ENCODE measurements at regions not wholly inside any gene's neighbourhood (a gene's known extent, or its start where the extent isn't known, plus 50 kb on each side); places are given as distances from the start of the nearest gene placed in this dataset.

- no peak for TF ChIP-seq CTCF (IDR thresholded peaks at IDR 0.05; ENCODE audit: low read depth, low read length)
Observed at GRCh38 chr18:2199060-2199459, 372.2 kb downstream of the METTL4 start.

GRCh38 chr18:2201036-2201600 is 370.2 kb downstream of the METTL4 start:
- TF ChIP-seq CTCF (IDR thresholded peaks at IDR 0.05; ENCODE audit: low read depth, low read length), result no peak

More at GRCh38 chr18:2199060-2199459, 372.2 kb downstream of the METTL4 start:
- no peak overlapping the region for H3K4me3 ChIP-seq (ENCODE audit: low read depth, low read length)

GRCh38 chr18:2204736-2205135 is 366.6 kb downstream of the METTL4 start:
- TF ChIP-seq CTCF (IDR thresholded peaks at IDR 0.05; ENCODE audit: low read depth, low read length), result no peak
- H3K4me3 ChIP-seq (ENCODE audit: low read depth, low read length), result no peak overlapping the region

More at GRCh38 chr18:2201036-2201600, 370.2 kb downstream of the METTL4 start:
- H3K4me3 ChIP-seq (ENCODE audit: low read depth, low read length), result no peak overlapping the region

GRCh38 chr18:2207294-2207693 is 364.0 kb downstream of the METTL4 start:
- TF ChIP-seq CTCF (IDR thresholded peaks at IDR 0.05; ENCODE audit: low read depth, low read length), result no peak

GRCh38 chr18:2212598-2213205 is 358.6 kb downstream of the METTL4 start:
- TF ChIP-seq CTCF (IDR thresholded peaks at IDR 0.05; ENCODE audit: low read depth, low read length), result no peak
- H3K4me3 ChIP-seq (ENCODE audit: low read depth, low read length), result no peak overlapping the region

More at GRCh38 chr18:2207294-2207693, 364.0 kb downstream of the METTL4 start:
- no peak overlapping the region for H3K4me3 ChIP-seq (ENCODE audit: low read depth, low read length)

GRCh38 chr18:2213905-2214304 is 357.4 kb downstream of the METTL4 start:
- no peak for TF ChIP-seq CTCF (IDR thresholded peaks at IDR 0.05; ENCODE audit: low read depth, low read length)
- no peak overlapping the region for H3K4me3 ChIP-seq (ENCODE audit: low read depth, low read length)

GRCh38 chr18:2217356-2217755 is 353.9 kb downstream of the METTL4 start:
- TF ChIP-seq CTCF (IDR thresholded peaks at IDR 0.05; ENCODE audit: low read depth, low read length), result no peak
- no peak overlapping the region for H3K4me3 ChIP-seq (ENCODE audit: low read depth, low read length)

Measured in WI38 (cell line).